BLaER1 (cell line): ENCODE measurements at regions not wholly inside any gene's neighbourhood (a gene's known extent, or its start where the extent isn't known, plus 50 kb on each side); places are given as distances from the start of the nearest gene placed in this dataset.

ENCODE experiments used
- H3K27ac ChIP-seq: shearing (Covaris generic); formaldehyde crosslinking; 2 replicates; pipeline ENCODE4 v1.8.1; 2022
- H3K27me3 ChIP-seq: shearing (Covaris generic); formaldehyde crosslinking; 2 replicates; pipeline ENCODE4 v1.8.1; 2022
- H3K36me3 ChIP-seq: shearing (Covaris generic); formaldehyde crosslinking; 2 replicates; pipeline ENCODE4 v1.8.1; 2022
- H3K4me1 ChIP-seq: shearing (Covaris generic); formaldehyde crosslinking; 2 replicates; pipeline ENCODE4 v1.8.1; 2022
- H3K4me2 ChIP-seq: shearing (Covaris generic); formaldehyde crosslinking; 2 replicates; pipeline ENCODE4 v1.8.1; 2022
- H3K4me3 ChIP-seq: shearing (Covaris generic); formaldehyde crosslinking; 2 replicates; pipeline ENCODE4 v1.8.1; 2022
- H3K9ac ChIP-seq: shearing (Covaris generic); formaldehyde crosslinking; 2 replicates; pipeline ENCODE4 v1.8.1; 2022
- H3K9me3 ChIP-seq: shearing (Covaris generic); formaldehyde crosslinking; 2 replicates; pipeline ENCODE4 v1.8.1; 2022
- H4K20me1 ChIP-seq: shearing (Covaris generic); formaldehyde crosslinking; 2 replicates; pipeline ENCODE4 v1.8.1; 2022
- Cebpa-rat ChIP-seq: shearing (Covaris generic); IDR thresholded peaks from 2 replicates; pipeline ENCODE4 v1.8.1; 2022

DNA sequence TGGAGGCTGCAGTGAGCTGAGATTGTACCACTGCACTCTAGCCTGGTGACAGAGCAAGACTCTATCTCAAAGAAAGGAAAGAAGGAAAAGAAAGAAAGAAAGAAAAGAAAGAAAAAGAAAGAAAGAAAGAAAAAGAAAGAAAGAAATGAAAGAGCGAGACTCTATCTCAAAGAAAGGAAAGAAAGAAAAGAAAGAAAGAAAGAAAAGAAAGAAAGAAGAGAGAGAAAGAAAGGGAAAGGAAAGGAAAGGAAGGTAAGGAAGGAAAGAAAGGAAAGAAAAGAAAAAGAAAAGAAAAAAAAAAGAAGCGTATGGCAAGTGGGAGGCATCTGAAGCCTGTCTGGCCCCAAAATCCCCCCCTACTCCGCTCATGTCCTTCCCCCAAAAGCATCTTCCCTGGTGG, 182.3 kb upstream of the MSX2 start:
- Histone ChIP-seq H3K36me3 (no peaks in the 10 kb centered on the region), H3K4me3 (no peak overlapping the region), H3K27ac (no peak overlapping the region), H3K27me3 (no peaks in the 10 kb centered on the region), H3K9me3 (peaks cover 6% of the 10 kb centered on the region), H3K4me1 (no peaks in the 10 kb centered on the region), H3K4me2 (no peak overlapping the region), H3K9ac (no peak overlapping the region), H4K20me1 (no peaks in the 10 kb centered on the region)
- no peak for TF ChIP-seq Cebpa-rat

DNA sequence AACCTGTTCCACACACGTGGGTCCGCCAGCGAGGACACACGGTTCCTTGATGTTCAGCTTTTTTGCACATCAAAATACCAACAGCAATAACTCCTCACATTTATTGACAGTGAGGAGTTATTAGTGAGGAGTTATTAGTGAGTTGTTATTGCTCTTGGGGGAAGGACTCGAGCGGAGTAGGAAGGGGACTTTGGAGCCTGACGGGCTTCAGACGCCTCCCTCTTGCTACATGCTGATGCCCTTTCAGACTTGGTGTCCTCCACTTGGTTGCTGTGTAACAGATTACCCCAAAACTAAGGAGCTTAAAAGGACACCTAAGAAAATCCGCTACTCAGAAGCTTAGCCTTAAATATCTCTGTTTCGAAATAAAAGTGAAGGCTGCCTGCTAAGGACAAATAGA, 181.9 kb upstream of the MSX2 start:
- no peak overlapping the region for H3K4me2 ChIP-seq
- H3K36me3 ChIP-seq, result no peaks in the 10 kb centered on the region
- no peak for TF ChIP-seq Cebpa-rat
- no peak overlapping the region for H3K27ac ChIP-seq
- no peaks in the 10 kb centered on the region for H3K4me1 ChIP-seq
- H3K27me3 ChIP-seq, result no peaks in the 10 kb centered on the region
- no peak overlapping the region for H3K9ac ChIP-seq
- H3K9me3 ChIP-seq, result peaks cover 6% of the 10 kb centered on the region
- H3K4me3 ChIP-seq, result no peak overlapping the region
- H4K20me1 ChIP-seq, result no peaks in the 10 kb centered on the region

DNA sequence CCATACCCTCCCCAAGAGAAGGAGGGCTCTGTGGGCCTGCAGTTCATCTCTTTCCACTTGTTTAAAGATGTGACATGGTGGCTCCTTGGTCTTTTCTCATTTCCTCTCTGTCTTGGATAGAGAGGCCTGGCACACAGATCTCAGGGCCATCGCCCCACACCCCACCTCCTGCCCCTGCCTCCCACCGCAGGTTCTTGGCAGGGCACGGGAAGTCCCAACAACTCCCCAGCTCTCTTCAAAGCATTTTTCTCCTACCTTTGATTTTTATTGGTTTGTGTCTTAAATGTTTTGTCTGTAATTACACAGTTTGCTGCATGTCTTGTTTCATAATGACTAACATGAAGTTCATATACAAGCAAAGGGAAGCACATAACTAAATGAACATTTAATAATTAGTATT, 178.5 kb upstream of the MSX2 start:
- no peak overlapping the region for H3K27ac ChIP-seq
- no peaks in the 10 kb centered on the region for H3K4me1 ChIP-seq
- H3K9ac ChIP-seq, result no peak overlapping the region
- no peak overlapping the region for H3K4me2 ChIP-seq
- TF ChIP-seq Cebpa-rat, result no peak
- no peaks in the 10 kb centered on the region for H3K36me3 ChIP-seq
- H3K9me3 ChIP-seq, result no peaks in the 10 kb centered on the region
- no peaks in the 10 kb centered on the region for H3K27me3 ChIP-seq
- H4K20me1 ChIP-seq, result no peaks in the 10 kb centered on the region
- no peak overlapping the region for H3K4me3 ChIP-seq

DNA sequence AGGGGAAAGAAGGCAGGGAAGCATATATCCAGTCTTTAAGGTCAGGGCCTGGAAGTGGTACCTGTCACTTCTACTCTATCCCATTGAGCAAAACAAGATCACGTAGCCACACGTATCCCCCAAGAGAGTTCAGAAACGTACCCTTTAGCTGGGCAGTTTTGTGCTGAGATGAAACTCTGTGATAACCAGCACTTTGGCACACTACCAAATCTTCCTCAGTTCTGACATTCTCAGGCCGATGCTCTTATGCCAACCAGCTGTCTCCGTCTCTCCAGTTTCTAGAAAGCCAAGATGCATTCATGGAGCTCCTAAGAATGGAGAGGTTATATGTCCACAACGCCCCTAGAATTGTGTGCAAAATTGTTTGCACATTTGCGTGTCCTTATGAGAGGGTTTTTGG, 176.6 kb upstream of the MSX2 start:
- Histone ChIP-seq H3K9me3 (no peaks in the 10 kb centered on the region), H3K4me1 (no peaks in the 10 kb centered on the region), H3K4me2 (no peak overlapping the region), H3K9ac (no peak overlapping the region), H3K27ac (no peak overlapping the region), H4K20me1 (no peaks in the 10 kb centered on the region), H3K36me3 (no peaks in the 10 kb centered on the region), H3K4me3 (no peak overlapping the region), H3K27me3 (no peaks in the 10 kb centered on the region)
- no peak for TF ChIP-seq Cebpa-rat

DNA sequence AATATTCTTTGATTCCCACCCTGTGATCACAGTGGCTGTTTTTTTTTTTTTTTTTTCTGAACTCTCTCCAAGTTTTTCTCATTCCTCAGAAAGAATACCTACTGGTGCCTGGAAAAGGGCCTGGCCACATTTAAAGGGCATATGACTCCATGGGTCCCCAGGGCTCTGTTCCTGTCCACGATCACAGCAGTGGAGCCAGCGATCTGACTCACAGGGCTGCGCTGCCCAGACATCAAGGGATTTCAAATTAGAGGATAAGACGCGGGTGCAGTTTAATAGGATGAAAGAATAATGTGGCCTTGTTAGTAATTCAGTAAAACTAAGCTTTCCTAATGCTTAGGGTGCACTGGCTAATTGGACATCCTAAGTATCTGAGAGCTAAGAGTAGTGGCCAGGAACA, 175.1 kb upstream of the MSX2 start:
- no peak overlapping the region for H3K9ac ChIP-seq
- H3K4me3 ChIP-seq, result no peak overlapping the region
- H3K9me3 ChIP-seq, result no peaks in the 10 kb centered on the region
- no peaks in the 10 kb centered on the region for H3K27me3 ChIP-seq
- no peak overlapping the region for H3K27ac ChIP-seq
- H3K4me1 ChIP-seq, result no peaks in the 10 kb centered on the region
- no peaks in the 10 kb centered on the region for H3K36me3 ChIP-seq
- no peak overlapping the region for H3K4me2 ChIP-seq
- H4K20me1 ChIP-seq, result no peaks in the 10 kb centered on the region
- no peak for TF ChIP-seq Cebpa-rat

DNA sequence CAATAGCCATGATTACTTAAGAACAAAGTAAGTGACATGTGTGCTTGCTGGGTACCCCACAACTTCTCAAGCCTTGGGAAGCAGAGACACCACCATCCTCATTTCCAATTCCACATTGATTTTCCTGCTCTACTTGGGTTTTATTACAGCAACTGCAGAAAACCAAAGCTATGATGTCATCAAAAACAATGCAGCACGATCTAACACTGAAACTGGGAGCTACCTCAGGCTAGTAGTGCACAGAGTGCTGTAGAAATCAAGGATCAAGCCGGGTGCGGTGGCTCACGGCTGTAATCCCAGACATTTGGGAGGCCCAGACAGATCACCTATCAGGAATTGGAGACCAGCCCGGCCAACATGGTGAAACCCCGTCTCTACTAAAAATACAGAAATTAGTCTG, 174.4 kb upstream of the MSX2 start:
- Histone ChIP-seq H3K27me3 (no peaks in the 10 kb centered on the region), H3K9me3 (no peaks in the 10 kb centered on the region), H3K9ac (no peak overlapping the region), H3K27ac (no peak overlapping the region), H3K4me2 (no peak overlapping the region), H4K20me1 (no peaks in the 10 kb centered on the region), H3K4me3 (no peak overlapping the region), H3K4me1 (no peaks in the 10 kb centered on the region), H3K36me3 (no peaks in the 10 kb centered on the region)
- no peak for TF ChIP-seq Cebpa-rat

DNA sequence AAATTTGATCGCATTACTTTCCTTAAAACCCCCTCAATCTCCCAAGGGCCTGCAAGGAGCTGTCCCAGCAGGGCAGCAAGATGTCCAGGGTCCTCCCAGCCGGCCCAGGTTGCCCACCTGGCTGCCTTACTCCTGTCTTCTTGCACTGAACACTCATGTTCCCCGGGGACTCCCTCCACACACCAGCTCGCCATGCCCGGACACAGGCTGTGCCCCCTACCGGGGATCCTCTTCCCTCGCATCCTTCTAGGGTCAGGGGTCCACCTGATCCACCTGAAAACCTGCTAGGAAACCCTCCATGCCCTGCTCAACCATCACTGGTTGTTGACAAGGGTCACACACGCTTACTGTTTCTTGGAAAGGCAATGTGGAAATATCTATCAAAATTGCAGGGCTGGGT, 172.0 kb upstream of the MSX2 start:
- H3K27me3 ChIP-seq, result no peaks in the 10 kb centered on the region

DNA sequence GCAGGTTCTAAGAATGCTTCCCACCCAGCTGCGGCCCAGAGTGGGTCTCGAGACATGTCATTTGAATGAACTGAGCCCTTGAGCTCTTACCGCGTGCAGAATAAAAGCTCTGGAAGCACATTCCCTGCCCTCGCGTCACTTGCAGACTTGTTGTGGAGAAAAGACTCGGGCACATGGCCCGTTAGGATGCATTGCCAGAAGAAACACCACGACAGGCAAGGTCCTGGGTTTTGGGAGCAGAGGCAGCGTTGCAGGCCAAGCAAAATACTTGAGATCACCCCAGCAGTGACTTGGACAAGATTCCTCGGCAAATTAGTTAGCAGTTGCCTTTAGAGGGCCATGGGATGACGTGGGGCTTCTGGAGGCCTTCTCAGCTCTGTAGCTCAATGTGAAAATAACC, 170.8 kb upstream of the MSX2 start:
- Histone ChIP-seq H3K4me3 (no peak overlapping the region), H3K27me3 (no peaks in the 10 kb centered on the region), H3K27ac (no peak overlapping the region), H4K20me1 (no peaks in the 10 kb centered on the region), H3K4me1 (no peaks in the 10 kb centered on the region), H3K9ac (no peak overlapping the region), H3K4me2 (no peak overlapping the region), H3K9me3 (no peaks in the 10 kb centered on the region), H3K36me3 (no peaks in the 10 kb centered on the region)
- no peak for TF ChIP-seq Cebpa-rat

More for the DNA sequence above, 172.0 kb upstream of the MSX2 start:
- Histone ChIP-seq H3K4me1 (no peaks in the 10 kb centered on the region), H3K36me3 (no peaks in the 10 kb centered on the region), H3K4me3 (no peak overlapping the region), H4K20me1 (no peaks in the 10 kb centered on the region), H3K27ac (no peak overlapping the region), H3K9ac (no peak overlapping the region), H3K4me2 (no peak overlapping the region), H3K9me3 (no peaks in the 10 kb centered on the region)
- no peak for TF ChIP-seq Cebpa-rat

DNA sequence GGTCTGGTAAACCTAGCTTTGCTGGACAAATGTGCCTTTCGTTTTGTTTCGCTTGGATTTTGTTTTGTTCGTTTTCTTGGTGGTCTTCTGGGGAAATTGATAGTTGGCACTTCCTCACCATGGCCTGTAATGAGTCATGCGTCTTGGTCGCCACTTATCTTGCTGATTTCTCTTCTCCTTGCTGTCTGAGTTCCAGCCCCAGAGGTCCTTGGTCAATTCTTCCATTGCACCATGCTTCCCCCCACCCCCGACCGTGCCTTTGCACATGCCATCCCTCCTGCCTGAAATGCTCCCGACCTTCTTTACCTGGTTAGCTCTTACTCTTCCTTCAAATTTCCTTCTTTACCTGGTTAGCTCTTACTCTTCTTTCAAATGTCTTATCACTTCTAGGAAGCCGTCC, 168.7 kb upstream of the MSX2 start:
- no peak overlapping the region for H3K27ac ChIP-seq
- H3K4me2 ChIP-seq, result no peak overlapping the region
- no peak for TF ChIP-seq Cebpa-rat
- no peak overlapping the region for H3K4me3 ChIP-seq
- H3K9me3 ChIP-seq, result no peaks in the 10 kb centered on the region
- H3K27me3 ChIP-seq, result no peaks in the 10 kb centered on the region
- H3K36me3 ChIP-seq, result no peaks in the 10 kb centered on the region
- no peak overlapping the region for H3K9ac ChIP-seq
- no peaks in the 10 kb centered on the region for H3K4me1 ChIP-seq
- no peaks in the 10 kb centered on the region for H4K20me1 ChIP-seq

DNA sequence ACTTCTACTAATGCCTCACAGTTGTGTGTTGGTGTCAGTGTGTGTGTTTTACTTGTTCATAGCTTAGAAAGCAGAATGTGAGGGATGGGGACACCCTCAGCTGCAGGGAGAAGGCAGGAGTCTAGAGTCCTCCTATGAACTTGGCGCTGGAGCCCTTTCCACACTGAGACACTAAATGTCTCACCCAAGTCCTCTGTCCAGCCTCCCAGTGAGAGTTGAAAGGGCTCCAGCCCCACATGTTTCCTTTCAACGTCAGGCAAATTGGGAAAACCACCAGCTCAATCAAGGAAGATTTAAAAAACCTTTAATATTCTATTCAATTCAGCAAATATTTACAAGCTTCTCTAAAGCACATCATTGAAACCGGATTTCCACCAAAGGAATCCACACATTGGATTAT, 167.6 kb upstream of the MSX2 start:
- no peaks in the 10 kb centered on the region for H4K20me1 ChIP-seq
- H3K27me3 ChIP-seq, result no peaks in the 10 kb centered on the region
- TF ChIP-seq Cebpa-rat, result no peak
- no peaks in the 10 kb centered on the region for H3K9me3 ChIP-seq
- no peak overlapping the region for H3K27ac ChIP-seq
- H3K36me3 ChIP-seq, result no peaks in the 10 kb centered on the region
- H3K4me2 ChIP-seq, result no peak overlapping the region
- no peaks in the 10 kb centered on the region for H3K4me1 ChIP-seq
- no peak overlapping the region for H3K4me3 ChIP-seq
- H3K9ac ChIP-seq, result no peak overlapping the region

DNA sequence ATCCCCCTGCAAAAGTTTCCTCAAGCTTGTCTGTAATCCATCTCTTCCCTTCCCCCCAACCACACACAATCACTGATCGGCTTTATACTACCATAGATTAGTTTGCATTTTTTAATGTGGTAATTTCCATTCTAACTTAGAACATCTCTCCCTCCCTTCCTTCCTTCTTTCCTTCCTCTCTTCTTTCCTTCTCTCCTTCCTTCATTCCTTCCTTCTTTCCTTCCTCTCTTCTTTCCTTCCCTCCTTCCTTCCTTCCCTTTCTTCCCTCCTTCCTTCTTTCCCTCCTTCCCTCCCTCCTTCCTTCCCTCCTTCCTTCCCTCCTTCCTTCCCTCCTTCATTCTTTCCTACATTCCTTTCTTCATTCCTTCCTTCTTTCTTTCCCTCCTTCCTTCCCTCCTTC, 166.2 kb upstream of the MSX2 start:
- TF ChIP-seq Cebpa-rat, result no peak
- Histone ChIP-seq H3K27ac (no peak overlapping the region), H3K4me1 (no peaks in the 10 kb centered on the region), H4K20me1 (no peaks in the 10 kb centered on the region), H3K9me3 (no peaks in the 10 kb centered on the region), H3K36me3 (no peaks in the 10 kb centered on the region), H3K4me3 (no peak overlapping the region), H3K9ac (no peak overlapping the region), H3K27me3 (no peaks in the 10 kb centered on the region), H3K4me2 (no peak overlapping the region)
